ENCODE measurements at regions not wholly inside any gene's neighbourhood (a gene's known extent, or its start where the extent isn't known, plus 50 kb on each side); places are given as distances from the start of the nearest gene placed in this dataset.

GRCh38 chrX:16461968-16462367, 188.0 kb upstream of the S100G start:
- TF ChIP-seq CTCF (IDR thresholded peaks at IDR 0.05): no peak
- no peak for TF ChIP-seq POLR2A (IDR thresholded peaks at IDR 0.05; ENCODE audit: low read depth)
- TF ChIP-seq POLR2AphosphoS5 (IDR thresholded peaks at IDR 0.05): no peak
